M059J (cell line): ENCODE measurements at regions not wholly inside any gene's neighbourhood (a gene's known extent, or its start where the extent isn't known, plus 50 kb on each side); places are given as distances from the start of the nearest gene placed in this dataset.
A peak's percentile ranks its signal among the peaks of the same experiment; 100 is the strongest.
"Not testable (repeated sequence)": the region's sequence is repeated elsewhere in the genome, so short reads cannot be mapped to it uniquely, and the experiment has no call there.

ENCODE experiments used
- DNase-seq: peaks from one replicate; pipeline ENCODE4 v3.0.0-alpha.2; 2012; ENCODE audit warnings: low read depth

DNA sequence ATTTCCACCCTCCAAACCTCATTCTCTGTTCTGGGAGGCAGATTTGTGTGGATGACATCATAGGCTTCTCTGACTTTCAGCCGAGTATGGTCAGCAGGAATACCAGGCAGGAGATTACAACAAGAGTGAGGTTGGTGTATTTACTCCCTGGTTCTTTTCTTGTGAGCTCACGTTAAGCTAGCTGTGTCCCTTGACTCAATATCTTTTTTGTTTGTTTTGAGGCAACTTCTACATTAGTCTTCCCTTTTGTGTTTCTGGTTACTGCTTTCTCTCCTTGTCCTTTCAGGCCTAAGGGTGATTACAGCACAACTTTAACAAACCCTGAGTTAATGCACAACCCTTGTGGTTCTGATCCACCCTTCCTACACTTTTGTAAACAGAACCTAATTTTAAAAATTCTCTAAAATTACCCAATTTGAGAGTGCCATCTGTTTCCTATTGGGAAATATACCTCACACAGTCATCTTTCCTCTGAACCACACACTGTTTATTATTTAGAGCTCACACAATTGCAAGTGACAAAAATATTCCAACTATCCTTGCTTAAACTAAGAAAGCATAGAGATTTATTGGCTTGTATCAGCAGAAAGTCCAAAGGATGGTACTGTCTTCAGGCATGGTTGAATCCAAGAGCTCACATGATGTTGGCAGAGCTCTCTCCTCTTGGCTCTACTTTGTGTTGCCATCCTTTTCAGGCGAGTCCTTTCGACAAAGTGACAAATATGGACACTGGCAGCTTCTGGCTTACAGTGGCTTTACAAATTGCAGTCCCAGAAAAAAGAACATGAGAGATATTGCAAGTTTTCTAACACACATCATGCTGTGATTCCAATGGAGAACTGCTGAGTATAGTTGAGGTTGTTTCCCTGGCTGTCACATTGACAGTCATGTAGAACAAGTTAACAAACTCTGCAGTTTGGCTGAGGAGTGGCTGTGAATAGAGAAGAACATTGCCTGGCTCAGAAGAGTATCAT lies 150.5 kb upstream of the DDIT4L start:
- DNase-seq, result peak; percentile 5

DNA sequence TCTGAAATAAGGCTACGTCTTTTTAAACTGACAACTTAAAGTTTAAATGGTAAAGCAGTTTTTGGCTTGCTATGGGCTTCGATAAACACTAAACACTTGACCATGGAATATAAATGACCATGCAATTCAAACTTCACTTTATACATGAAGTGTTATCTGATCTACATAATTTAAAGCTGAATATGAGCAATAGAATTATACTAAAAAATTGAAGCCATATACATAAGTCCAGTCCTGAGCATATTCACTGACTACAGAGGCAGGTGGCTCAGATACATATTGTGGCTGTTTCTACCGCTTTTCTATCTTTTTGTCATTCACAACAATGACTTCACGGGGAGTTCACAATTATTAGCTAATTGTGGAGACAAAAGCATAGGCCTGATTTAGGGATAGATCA lies 149.6 kb upstream of the DDIT4L start:
- DNase-seq, result no peak

DNA sequence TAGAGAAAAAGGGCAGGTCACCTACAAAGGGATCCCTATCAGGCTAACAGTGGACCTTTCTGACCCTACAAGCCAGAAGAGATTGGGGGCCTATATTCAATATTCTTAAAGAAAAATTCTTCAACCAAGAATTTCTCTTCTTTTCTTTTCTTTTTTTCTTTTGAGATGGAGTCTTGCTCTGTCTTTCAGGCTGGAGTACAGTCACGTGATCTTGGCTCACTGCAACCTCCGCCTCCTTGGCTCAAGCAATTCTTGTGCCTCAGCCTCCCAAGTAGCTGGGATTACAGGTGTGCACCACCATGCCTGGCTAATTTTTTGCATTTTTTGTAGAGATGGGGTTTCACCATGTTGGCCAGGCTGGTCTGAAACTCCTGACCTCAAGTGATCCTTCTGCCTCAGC lies 143.2 kb upstream of the DDIT4L start:
- DNase-seq, result not testable (repeated sequence)

DNA sequence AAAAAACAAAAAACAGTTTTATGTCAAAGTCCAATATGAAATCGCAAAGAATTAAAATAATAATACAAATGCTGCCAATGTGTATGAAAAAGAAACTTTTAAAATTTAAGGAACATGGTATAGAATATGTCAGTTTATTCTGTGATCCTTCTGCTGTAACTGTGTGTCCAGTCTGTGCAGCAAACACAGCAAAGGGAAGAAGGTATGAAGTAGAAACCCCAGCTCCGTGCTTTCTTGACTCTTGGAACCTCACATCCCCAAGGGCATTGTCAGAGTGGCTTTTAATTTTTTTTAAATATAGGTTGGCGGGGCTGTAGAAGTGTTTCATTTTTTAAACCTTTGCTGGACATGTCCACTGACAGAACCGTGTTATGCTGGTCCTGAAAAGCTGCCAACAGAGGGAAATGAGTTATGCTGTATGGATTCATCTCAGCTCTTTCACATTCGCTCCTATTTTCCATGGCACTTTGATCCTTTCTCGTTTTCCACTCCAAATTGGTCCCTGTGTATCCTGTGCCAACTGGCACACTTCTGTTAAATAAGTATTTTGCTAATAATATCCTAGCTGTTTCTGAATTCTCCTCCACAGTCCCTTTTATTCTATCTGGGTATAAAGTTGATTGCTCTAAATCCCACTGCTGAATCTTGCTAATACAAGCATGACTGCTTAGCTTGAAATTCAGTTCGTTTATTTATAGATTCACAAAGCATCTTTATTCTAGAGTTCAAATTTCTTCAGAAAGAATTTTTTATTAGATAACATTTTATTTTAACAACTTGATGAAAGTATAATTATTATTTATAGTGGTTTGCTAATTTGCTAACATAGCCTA lies 127.0 kb upstream of the DDIT4L start:
- no peak for DNase-seq

DNA sequence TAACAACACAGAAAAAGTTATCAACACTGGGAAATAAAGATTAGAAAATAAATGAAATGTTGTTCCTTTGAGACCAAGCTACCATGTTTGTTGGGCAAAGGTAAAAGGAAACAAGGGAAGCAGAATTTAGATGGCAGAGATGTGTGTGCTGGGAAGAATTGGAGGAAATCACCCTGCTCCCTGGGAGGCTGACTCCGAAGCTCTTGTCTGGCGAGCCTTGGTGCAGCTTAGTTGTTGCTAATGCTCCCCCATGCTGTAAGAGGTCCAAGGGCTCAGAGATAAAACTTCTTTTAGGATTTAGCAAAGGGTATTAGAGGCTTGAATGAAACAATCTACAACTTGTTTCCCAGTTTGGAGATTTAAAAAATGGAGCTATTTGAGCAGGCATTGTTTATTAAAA lies 123.8 kb upstream of the DDIT4L start:
- DNase-seq, result no peak

DNA sequence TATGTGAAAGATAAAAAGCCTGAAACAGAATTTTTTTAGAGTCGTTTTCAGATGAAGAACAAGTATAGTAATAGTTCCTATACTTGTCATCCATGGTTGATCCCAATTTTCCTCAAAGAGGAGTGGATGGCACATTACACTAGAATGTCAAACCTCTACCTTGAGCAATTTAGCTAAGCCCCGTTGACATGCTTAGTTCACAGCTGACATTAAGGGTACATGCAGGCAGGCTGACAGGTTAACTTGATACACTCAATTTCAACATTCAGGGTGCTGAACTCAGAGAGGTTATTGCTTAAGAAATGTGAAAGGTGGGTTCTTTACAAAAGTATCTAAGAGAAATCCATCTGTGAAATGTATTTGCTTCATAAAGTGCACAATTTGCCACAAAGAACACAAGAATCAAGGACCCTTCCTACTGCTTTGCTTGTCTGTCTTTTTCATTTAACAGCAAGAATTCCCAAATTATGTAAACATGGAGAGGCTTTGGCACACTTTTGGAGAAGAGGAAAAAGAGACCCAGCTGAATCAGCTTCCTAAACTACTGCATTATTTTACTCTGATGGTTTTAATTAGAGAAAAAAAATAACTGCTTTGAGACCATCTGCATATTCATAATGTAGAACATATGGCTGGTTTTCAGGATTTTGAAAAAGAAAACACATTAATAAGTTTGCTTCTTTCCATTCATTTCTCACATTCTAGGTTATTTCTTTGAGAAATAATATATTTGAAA lies 122.5 kb upstream of the DDIT4L start:
- no peak for DNase-seq

DNA sequence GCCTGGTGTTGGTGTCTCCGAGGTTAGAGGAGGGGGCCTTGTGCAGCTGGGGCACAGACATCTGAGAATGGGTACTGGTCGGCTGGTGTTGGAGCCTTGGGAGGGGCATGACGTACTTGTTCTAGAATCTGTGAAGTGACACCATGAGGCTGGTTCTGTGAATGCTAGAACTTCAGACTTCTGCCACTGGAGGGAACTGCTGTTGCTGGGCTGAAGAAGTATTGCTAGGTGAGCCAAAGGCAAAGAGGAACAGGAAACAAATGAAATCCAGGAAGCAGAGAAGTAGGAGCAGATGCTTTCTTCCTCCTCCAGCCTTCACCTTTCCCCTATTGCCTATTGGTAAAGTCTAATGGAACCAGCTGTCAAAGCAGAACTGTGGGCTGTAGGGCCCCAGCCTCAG lies 120.9 kb upstream of the DDIT4L start:
- DNase-seq, result no peak

DNA sequence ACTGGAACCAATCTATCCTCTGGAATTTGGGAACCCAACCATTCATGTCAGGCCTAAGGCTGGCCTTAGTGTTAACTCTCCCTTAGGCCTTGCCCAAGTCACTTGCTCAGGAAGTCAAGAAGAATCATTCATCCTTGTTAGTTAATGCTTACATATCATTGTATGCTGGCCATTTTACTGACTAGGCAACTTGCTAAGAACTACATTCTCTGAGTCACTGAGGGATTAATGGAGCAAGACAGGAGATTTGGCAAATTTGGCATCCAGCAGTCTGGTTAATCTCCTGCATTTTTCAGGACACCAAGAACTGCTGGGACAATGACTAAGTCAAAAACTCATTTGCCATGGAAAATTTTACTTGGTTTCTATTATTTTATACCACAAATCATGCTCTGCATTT lies 115.8 kb upstream of the DDIT4L start:
- DNase-seq, result peak; percentile 47

DNA sequence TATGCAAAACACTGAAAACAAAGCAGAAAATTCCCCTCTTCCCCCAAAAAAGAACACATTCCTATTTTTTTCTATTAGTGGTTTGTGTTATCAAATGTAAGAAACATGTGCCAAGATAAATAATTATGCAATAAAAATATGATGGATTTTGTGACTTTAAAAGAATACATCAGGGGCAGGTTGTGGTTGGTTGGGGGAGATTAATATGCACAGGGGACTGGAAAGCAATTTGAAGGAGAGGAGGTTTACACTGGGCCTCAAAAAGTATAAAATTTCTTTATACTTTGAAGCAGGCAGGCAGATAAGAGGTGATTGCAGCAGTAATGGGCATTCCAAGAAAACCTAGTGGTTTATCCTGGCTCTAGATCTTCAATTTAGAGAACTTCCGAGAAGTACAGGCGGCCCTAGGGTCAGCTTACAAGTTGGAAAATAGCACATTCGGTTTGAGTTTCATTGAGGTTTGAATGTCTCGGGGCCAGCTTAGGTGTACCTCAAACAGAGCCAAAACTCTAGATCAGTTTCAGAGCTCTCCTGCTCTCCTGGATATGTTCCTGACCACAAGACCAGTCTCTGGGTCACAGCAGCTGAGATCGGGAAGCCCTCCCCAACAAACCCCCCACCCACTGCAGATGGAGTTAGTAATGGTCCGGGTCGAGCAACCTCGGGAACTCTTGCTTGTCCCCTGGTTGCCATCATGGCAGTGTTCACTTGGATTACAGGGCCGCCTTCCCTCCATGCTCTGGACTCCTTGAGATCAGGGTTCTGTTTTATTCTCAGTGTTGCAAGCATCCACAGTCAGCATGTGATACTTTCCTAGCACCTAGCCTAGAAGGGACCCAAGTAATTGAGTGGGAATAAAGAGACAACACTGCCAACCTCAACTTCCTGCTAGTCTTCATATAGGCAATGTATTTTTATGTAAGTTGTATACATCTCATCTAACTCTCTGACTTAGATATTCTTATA lies 112.1 kb upstream of the DDIT4L start:
- no peak for DNase-seq

DNA sequence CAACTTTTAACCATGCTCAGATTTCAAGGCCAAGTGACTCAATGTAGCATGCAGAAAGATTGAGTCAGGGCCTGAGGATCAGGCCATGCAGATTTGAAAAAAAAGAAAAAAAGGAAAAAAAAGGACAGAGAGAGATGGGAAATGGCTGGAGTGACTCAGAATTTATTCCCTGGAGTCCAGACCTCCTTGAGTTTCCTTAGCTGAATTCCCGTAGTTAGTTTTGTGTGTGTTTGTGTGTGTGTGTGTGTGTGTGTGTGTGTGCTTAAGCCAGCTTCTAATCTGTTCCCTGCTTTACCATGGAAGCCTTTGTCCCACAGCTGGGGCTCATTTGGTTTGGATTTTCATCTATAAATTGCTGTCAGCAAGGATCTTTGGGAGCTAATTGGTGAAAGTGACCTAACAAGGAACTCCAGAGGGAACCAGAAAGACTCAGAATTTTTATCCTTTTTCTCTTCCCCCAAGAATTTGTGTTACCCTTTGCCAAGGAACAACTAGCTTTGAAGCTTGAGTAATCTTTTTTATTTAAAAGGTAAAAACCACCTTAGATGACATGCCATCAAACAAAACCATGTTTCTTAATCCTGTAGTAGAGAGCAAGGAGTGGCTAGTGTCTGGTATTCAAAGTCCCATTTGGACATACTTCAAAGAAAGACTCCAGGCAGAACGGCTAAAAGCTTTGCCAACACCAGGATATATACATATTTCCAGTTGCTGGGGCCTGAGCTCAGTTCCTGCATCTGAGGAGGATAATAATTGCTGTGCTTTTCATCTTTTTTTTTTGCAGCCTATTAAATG lies 109.0 kb upstream of the DDIT4L start:
- DNase-seq, result peak; percentile 81

DNA sequence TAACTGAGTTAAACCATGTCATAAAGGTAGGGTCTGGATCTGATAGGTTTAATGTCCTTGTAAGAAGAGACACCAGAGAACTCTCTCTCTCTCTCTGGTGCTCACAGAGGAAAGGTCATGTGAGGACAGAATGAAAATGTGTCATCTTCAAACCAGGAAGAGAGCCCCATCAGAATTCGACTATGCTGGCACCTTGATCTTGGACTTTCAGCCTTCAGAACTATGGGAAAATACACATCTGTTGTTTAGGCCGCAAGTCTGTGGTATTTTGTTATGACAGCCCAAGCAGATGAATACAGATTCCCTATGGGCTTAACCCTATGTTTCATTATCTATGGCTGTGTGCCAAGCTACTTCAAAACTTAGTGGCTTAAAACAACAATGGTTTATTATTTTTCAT lies 105.5 kb upstream of the DDIT4L start:
- peak; percentile 46 for DNase-seq

DNA sequence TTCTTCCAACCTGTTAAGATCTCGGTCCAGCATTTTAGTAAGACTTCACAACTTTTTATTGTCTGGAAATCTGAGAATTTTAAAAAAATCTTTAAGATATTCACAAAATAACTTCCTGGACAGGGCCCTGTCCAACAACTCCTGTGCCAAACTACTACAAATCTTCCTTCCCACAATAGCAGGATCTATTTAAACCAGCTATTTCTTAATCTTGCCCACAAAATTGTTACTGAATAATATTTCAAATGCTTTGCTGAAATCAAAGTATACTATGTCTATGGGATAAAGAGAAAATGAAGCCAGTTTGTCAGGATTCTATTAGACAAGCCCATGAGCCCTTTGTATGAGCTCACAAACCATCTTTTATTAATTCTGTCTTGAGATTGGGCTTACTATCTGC lies 104.1 kb upstream of the DDIT4L start:
- DNase-seq, result no peak

DNA sequence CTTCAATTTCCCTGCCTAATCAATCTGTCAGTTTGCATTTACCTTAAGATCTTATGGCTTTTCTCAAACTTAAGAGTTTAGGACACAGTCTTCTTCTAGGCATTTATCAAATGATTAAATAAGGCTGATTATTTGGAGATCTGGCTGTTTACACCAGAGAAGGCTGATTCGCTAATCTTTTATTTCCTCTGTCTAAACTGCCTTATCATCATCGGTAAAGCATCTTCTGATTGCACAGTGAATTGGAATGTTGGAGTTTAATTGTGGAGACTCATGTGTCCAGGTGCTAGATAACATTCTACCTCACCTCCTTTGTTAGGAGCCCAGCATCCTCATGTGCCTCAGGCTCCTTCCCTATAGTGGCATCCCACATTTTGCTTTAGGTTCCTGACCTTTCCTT lies 100.3 kb upstream of the DDIT4L start:
- peak; percentile 56 for DNase-seq

DNA sequence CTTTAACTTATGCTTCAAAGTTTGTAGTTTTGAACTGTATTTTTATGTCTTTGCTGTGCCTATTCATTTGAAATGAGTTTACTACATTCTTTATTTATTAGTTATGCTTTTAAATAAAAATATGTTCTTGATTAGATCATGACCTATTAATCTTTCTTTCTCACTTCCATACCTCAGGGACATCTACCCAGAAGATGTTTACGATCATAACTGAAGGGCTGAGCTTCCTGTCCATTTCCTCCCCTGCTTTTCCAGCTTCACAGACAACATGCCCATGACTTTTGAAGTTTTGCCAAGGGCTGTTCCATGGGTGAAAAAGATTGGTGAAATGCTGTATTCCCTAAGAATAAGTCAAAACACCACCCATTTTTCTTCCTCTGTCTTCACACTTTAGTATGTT lies 99.7 kb upstream of the DDIT4L start:
- DNase-seq, result peak; percentile 46

DNA sequence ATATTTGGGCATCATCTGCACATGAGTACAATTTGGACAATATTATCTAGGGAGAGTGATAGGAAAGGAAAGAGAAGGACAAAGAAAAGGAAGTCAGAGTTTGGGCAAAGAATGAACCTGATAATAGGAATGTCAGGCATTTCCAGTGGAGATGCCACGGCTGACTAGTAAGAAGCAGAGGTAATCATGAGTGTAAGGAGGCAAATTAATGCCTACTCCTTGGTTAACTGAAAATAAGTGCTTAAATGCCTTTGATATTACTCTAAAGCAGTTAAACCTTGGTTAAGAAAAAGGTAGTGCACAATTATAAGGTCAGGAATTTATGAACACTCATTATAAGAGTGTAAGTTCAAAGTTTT lies 99.2 kb upstream of the DDIT4L start:
- peak; percentile 58 for DNase-seq

DNA sequence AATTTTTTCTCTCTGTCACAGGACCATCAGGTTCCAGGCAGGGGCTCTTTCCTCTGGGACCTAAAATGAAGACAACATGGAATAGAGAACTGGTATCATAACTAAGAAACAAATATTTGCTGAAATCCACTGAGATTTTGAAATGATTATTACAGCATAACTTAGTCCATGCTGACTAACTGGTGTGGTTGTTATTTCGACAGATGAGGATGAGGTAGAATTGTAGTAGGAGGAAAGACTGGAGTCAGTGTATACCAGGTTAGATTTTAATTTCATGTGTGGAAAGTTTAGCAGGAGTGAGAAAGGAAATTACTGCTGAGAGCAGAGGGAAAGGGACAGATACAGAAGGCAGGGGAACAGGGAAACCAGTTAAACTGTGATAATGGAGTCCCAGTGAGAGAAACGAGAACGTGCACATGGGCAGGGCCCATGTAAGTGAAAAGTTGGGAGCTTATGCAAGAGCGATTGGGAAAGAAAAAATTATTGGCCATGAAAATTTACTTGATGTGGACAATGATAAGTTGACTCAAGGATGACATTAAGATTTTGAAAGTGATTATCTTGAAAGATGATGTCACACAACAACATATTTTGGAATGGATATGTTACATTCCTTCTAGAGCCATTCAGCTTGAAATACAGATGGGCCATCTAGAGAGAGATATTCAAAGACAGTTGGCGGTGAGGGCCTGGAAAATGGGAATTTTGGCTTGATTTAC lies 98.7 kb upstream of the DDIT4L start:
- no peak for DNase-seq

DNA sequence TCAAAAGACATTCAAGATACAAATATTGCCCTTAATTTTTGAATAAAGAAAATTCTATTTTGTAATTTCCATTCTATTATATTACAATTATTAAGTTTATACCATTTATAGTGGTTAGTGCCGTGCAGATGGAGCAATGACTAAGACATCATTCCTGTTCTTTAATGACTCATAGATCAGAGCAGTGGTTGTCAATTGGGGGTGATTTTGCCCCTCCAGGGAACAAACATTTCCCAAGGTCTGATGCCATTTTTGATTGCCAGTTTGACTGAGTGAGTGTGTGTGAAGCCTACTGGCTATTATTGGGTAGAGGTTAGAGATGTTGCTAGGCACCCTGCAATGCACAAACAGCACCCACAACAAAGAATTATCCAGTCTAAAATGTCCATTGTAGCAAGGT lies 97.9 kb upstream of the DDIT4L start:
- peak; percentile 87 for DNase-seq

DNA sequence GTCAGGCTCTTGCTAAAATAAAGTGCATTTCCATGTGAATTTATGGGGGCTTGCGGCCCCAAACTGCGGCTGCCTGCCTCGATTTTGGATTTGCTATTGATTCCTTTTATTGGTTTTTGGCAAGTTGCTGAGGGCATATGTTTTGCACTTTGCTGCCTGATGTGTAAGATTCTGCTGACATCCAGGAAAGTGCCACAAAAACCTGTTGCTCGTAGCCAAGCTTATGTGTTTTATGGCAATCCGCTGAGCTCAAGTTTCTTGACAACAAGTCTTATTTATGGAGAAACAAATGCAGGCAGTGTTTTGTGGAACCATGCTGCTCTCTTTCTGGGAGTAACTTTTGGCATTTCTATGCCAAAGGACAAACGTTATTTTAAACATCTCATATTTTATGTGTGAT lies 97.3 kb upstream of the DDIT4L start:
- no peak for DNase-seq

DNA sequence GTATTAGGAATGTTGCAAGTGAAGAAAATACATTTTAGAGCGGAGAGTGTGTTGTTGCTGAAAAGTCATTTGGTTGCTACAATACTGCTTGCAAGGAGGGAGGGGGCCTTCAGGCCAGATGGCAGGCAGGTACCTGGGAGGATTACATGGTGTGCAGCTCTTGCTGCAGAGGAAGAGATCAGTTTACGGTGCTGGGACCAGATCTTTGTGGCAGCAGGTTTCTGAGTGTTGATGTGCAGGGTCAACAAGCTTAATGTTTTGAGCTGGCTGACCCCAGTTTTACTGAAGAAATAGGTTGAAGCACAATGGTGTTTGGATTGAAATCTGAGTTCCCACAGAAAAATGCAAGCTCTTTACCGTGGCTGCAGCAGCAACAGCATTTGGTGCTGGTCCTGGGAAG lies 96.4 kb upstream of the DDIT4L start:
- DNase-seq, result no peak

DNA sequence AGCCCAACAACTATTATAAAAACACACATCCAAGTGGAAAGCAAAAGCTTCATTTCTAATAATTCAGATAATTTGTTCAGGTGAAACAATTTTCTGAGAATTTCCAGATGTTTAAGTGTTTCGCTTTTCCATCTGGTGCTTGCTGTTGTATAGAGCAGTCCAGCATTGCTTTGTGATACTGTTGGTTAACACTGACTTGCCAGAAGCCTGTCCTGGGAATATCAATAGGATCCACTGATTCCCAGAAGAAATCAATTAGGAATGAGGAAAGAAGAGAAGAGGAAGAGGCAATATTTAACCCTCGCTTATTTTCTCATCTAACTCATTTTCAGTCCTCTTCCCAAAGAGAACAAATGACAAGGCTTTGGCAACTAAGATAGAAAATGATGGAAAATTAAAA lies 94.9 kb upstream of the DDIT4L start:
- no peak for DNase-seq
